Stimulated activated CD8-positive, alpha-beta memory T cell treated with anti-CD3 and anti-CD28 coated beads, Interleukin-12 subunit alpha, Interleukin-12 subunit beta, amount 100 ng/mL, for 24 hours (primary cell): ENCODE measurements at regions not wholly inside any gene's neighbourhood (a gene's known extent, or its start where the extent isn't known, plus 50 kb on each side); places are given as distances from the start of the nearest gene placed in this dataset.

Experiments used
- DNase-seq: peaks from one replicate; pipeline ENCODE4 v3.0.0-alpha.2; 2020; ENCODE audit errors: extremely low read depth

GRCh38 chr2:118510807-118511206 lies 336.6 kb downstream of the EN1 start:
- no peak for DNase-seq

GRCh38 chr2:118509319-118510004 lies 338.0 kb downstream of the EN1 start:
- DNase-seq = no peak

GRCh38 chr2:118508282-118508681 lies 339.2 kb downstream of the EN1 start:
- no peak for DNase-seq

GRCh38 chr2:118505436-118505835 lies 342.0 kb downstream of the EN1 start:
- DNase-seq = no peak

GRCh38 chr2:118502106-118502505 lies 345.3 kb downstream of the EN1 start:
- DNase-seq = no peak

- no peak for DNase-seq
Measured at GRCh38 chr2:118498943-118499342, 348.5 kb downstream of the EN1 start.

GRCh38 chr2:118496870-118497611 lies 350.4 kb downstream of the EN1 start:
- DNase-seq = no peak

- DNase-seq = no peak
Measured at GRCh38 chr2:118496467-118496866, 351.0 kb downstream of the EN1 start.

GRCh38 chr2:118495290-118495689 lies 352.2 kb downstream of the EN1 start:
- DNase-seq = no peak

GRCh38 chr2:118493213-118493612 lies 354.2 kb downstream of the EN1 start:
- no peak for DNase-seq

- DNase-seq = no peak
Measured at GRCh38 chr2:118492335-118492734, 355.1 kb downstream of the EN1 start.

- DNase-seq = no peak
Measured at GRCh38 chr2:118490330-118490729, 357.1 kb downstream of the EN1 start.

GRCh38 chr2:118489712-118490299 lies 357.6 kb downstream of the EN1 start:
- DNase-seq = no peak

- DNase-seq = no peak
Measured at GRCh38 chr2:118481299-118481698, 366.1 kb downstream of the EN1 start.

GRCh38 chr2:118479020-118479419 lies 368.4 kb downstream of the EN1 start:
- no peak for DNase-seq

- no peak for DNase-seq
Measured at GRCh38 chr2:118477111-118477862, 370.2 kb downstream of the EN1 start.

- no peak for DNase-seq
Measured at GRCh38 chr2:118475622-118476205, 371.7 kb downstream of the EN1 start.

GRCh38 chr2:118474541-118474920 lies 372.9 kb downstream of the EN1 start:
- DNase-seq = no peak

GRCh38 chr2:118473846-118474540 lies 373.5 kb downstream of the EN1 start:
- no peak for DNase-seq

- DNase-seq = no peak
Measured at GRCh38 chr2:118473241-118473640, 374.2 kb downstream of the EN1 start.

GRCh38 chr2:118470297-118470696 lies 377.2 kb downstream of the EN1 start:
- DNase-seq = no peak
